Left ventricle myocardium superior (tissue), 1 donor: ENCODE measurements at regions not wholly inside any gene's neighbourhood (a gene's known extent, or its start where the extent isn't known, plus 50 kb on each side); places are given as distances from the start of the nearest gene placed in this dataset.
"Not testable (repeated sequence)": the region's sequence is repeated elsewhere in the genome, so short reads cannot be mapped to it uniquely, and the experiment has no call there.

ENCODE experiments used
- ATAC-seq: fragments of 200-7000 bp; cut with Tn5 transposase; one replicate; pipeline ENCODE4 v1.9.1; 2020; ENCODE audit warnings: mild to moderate bottlenecking, moderate library complexity
- DNase-seq: peaks from one replicate; pipeline ENCODE4 v3.0.0-alpha.2; 2020
- intact Hi-C: fragments of 100-400 bp; cut with micrococcal nuclease; formaldehyde crosslinking; loops from one replicate; pipeline ENCODE4 v1.11.0; 2022
- donor health status: DM: no; HTN: yes; CAD: no; lungs with severe emphysema.

DNA sequence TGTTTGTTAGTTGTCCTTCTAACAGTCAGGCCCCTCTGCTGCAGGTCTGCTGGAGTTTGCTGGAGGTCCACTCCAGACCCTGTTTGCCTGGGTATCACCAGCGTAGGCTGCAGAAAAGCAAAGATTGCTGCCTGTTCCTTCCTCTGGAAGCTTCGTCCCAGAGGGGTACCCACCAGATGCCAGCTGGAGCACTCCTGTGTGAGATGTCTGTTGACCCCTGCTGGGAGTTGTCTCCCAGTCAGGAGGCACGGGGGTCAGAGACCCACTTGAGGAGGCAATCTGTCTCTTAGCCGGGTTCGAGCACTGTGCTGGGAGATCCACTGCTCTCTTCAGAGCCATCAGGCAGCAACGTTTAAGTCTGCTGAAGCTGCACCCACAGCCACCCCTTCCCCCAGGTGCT lies 1356.4 kb downstream of the RPA4 start:
- DNase-seq, intact Hi-C loops, ATAC-seq: not testable (repeated sequence)

DNA sequence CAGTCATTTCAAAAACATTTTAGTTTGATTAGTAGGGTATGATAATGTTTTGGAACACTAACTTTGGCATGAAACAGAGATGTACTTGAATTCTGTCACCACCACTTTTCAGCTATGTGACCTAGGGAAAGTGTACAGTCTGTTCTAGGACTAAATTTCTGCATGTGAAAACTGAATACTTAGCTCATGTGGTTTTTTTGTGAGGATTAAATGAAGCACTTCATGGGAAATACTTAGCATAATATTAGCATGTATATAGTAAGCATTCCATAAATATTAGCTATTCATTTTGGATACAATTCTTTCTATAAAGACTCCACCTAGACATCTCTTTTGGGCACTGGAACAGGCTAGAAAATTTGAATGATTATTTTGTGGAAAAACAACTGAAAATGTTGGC lies 1379.4 kb downstream of the RPA4 start:
- ATAC-seq (no peak), DNase-seq (no peak)
- intact Hi-C loops: no loop called here

DNA sequence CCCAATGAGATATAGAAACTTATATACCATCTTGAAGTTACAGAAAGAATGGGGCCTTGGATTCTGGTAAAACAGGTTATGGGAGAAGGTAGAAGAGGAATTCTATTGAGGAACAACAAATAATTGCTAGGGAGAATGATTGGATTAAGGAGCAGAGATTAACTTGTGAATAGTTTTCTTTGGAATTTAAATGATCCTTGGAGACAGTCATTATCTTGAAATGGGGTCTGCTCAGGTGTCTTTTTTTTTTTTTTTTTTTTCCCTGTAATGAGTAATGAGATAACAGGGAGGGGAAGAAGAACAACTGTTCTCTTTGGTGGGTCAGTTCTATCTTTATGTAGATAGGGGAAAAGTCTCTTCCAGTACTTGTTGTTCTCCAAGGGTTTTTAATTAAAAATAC lies 1406.0 kb downstream of the RPA4 start:
- no peak for DNase-seq
- intact Hi-C loops: no loop called here

GRCh38 chrX:98294310-98294709 lies 1410.6 kb downstream of the RPA4 start:
- DNase-seq (no peak), ATAC-seq (no peak)
- intact Hi-C loops: no loop called here

More for the DNA sequence above, 1406.0 kb downstream of the RPA4 start:
- no peak for ATAC-seq

GRCh38 chrX:98296129-98296528 lies 1412.4 kb downstream of the RPA4 start:
- ATAC-seq (no peak), DNase-seq (no peak)
- intact Hi-C loops: no loop called here

GRCh38 chrX:98299785-98300184 lies 1416.1 kb downstream of the RPA4 start:
- no peak for ATAC-seq
- intact Hi-C loops: no loop called here
- no peak for DNase-seq

DNA sequence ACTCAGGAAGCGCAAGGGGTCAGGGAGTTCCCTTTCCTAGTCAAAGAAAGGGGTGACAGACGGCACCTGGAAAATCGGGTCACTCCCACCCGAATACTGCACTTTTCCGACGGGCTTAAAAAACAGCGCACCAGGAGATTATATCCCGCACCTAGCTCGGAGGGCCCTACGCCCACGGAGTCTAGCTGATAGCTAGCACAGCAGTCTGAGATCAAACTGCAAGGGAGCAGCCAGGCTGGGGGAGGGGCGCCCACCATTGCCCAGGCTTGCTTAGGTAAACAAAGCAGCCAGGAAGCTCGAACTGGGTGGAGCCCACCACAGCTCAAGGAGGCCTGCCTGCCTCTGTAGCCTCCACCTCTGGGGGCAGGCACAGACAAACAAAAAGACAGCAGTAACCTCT lies 1416.8 kb downstream of the RPA4 start:
- intact Hi-C loops, ATAC-seq, DNase-seq: not testable (repeated sequence)

- ATAC-seq: no peak
- intact Hi-C loops: no loop called here
- DNase-seq: no peak
Observed at GRCh38 chrX:98331407-98331806, 1447.7 kb downstream of the RPA4 start.

DNA sequence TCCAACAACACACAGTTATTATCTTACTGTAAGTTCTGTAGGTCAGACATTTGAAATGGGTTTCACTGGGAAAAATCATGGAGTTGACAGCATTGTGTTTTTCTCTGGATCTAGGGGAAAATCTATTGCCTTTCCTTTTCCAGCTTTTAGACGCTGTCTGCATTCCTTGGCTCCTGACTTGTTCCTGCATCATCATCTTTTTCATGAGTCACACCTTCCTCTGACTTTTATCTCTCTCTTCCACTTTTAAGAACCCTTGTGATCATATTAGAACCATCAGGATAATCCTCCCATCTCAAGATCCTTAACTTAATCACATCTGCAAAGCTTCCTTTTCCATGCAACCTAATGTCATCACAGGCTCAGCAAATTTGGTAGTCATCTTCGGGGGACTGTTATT lies 1454.8 kb downstream of the RPA4 start:
- intact Hi-C loops: no loop called here
- no peak for DNase-seq
- no peak for ATAC-seq

- intact Hi-C loops: no loop called here
- DNase-seq: no peak
- ATAC-seq: no peak
Observed at GRCh38 chrX:98350940-98351339, 1467.2 kb downstream of the RPA4 start.

GRCh38 chrX:98357146-98357545 lies 1473.4 kb downstream of the RPA4 start:
- DNase-seq (no peak), ATAC-seq (no peak)
- intact Hi-C loops: no loop called here

DNA sequence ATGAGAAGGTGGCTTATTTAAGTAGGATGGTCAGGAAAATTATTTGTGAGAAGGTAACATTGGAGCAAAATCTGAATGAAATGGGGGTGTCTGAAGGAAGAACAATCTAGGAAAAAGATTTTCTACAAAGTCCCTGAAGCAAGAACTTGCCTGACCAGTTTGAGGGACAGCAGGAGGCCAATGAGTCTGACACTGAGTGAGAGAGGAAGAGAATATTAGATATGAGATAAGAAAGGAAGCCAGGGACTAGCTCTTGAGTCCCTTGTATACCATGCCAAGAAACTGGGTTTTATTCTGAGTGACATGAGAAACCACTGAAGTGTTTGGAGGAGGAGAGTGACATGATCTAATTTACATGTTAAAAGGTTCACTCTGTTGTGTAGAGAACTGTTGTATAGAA lies 1478.9 kb downstream of the RPA4 start:
- DNase-seq (no peak), ATAC-seq (no peak)
- intact Hi-C loops: no loop called here

DNA sequence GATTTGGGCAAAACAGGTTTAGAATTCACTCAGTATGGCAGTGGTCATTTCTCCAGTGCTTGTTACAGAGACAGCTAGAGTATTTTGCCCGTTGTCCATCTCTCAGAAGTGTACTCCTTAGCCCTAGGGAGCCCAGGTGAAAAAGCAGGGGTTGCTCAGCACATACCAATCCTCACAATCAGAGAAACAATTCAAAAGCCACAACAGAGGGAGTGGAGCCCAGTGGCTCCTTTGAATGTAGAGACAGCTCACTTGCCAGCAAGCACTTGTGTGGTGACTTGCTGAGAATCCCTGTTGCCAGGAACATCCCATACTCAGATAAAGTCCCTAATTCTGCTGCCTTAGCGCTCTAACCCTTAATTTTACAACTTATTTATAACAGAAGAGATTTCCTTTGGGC lies 1488.3 kb downstream of the RPA4 start:
- DNase-seq: no peak
- ATAC-seq: peak; percentile 39
- intact Hi-C loops: no loop called here

- DNase-seq (no peak), ATAC-seq (no peak)
- intact Hi-C loops: no loop called here
Observed at GRCh38 chrX:98379134-98379533, 1495.4 kb downstream of the RPA4 start.

GRCh38 chrX:98380106-98380505 lies 1496.4 kb downstream of the RPA4 start:
- no peak for ATAC-seq
- DNase-seq: no peak
- intact Hi-C loops: no loop called here

DNA sequence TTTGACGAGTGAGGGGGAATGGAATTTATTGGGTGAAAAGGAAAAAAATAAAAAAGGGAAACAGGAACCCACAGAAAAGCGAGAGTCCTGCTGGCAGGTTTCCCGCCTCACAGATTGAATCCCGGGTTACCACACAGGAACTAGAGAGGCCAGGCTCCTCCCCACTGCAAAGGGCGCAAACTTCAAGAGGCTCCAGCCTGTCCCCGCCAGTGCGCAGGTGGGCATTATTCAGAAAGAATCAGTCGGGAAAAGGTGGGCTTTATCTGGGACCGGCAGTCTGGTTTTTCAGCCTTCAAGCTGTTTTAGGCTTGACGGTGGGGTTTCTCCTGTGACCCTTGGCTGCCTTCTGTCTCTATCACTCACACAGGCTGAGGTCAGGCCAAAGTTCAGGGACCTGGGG lies 1496.8 kb downstream of the RPA4 start:
- DNase-seq: no peak
- no peak for ATAC-seq
- intact Hi-C loops: no loop called here

DNA sequence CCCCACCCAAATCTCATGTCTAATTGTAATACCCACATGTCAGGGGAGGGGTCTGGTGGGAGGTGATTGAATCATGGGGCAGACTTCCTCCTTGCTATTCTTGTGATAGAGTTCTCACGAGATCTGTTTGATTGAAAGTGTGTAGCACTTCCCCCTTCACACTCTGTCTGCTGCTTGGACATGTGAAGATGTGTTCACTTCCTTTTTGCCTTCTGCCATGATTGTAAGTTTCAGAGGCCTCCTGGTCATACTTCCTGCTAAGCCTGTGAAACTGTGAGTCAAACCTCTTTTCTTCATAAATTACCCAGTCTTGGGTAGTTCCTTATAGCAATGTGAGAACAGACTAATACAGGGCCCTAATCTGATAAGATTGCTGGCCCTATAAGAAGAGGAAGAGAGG lies 1514.8 kb downstream of the RPA4 start:
- ATAC-seq (no peak), DNase-seq (no peak)
- intact Hi-C loops: no loop called here

DNA sequence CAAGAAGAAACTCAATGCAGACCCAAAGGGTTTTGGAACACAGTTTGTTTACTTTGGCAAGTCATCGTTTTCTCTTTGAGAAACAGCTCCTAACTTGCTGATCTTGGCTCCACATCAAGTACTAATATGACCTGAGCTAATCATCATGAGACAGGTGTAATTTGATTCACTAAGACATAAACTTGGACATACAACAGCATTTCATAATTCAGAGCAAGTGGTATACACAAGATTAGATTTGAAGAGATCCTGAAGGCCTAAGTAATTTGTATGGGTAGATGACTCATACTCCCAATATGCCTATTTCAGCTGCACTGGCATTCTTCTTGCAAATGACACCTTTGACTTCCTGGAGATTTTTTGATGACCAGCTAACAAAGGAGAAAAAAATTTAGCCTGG lies 1521.7 kb downstream of the RPA4 start:
- intact Hi-C loops: no loop called here
- ATAC-seq: peak; percentile 65
- no peak for DNase-seq

DNA sequence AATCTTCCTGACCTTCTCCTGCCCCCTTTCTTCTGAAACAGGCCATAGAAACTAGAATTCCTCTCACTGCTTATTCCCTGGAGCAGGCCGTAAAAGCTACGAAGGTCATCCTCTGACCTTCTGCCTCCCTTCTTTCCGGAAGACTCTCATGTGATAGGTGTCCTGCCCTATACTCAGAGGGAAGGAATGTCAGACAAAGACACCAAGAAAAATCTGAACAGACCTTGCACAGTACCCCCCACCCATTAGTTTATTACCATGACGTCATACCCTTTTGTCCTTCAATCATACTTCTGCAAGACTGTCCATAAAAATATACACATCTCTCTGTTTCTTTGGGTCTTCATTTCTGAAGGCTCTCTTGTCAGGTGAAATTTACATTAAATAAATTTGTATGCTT lies 1523.9 kb downstream of the RPA4 start:
- ATAC-seq (no peak), DNase-seq (no peak)
- intact Hi-C loops: no loop called here

GRCh38 chrX:98409867-98410266 lies 1526.2 kb downstream of the RPA4 start:
- no peak for DNase-seq
- intact Hi-C loops: no loop called here
- ATAC-seq: no peak

GRCh38 chrX:98412058-98412457 lies 1528.3 kb downstream of the RPA4 start:
- intact Hi-C loops: no loop called here

DNA sequence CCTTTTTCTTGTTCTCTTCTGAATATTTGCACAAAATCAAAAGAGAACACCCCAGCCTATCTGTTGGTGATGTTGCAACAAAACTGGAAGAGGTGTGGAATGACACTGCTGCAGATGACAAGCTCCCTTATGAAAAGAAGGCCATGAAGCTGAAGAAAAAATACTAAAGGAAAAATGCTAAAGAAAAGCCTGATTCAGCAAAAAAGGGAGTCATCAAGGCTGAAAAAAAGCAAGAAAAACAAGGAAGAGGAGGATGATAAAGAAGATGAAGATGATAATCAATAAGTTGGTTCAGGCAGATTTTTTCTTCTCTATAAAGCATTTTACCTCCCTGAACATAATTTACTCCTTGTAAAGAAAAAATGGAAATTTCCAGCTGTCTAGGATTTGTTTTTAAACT lies 1538.8 kb downstream of the RPA4 start:
- intact Hi-C loops: no loop called here
- ATAC-seq: no peak
- no peak for DNase-seq

More at GRCh38 chrX:98412058-98412457, 1528.3 kb downstream of the RPA4 start:
- ATAC-seq (no peak), DNase-seq (no peak)
